Dermis microvascular lymphatic vessel endothelial cell (primary cell): ENCODE measurements at regions not wholly inside any gene's neighbourhood (a gene's known extent, or its start where the extent isn't known, plus 50 kb on each side); places are given as distances from the start of the nearest gene placed in this dataset.

Experiments
- DNase-seq, 2 donors: peaks; one replicate each; pipeline versions ENCODE4 v3.0.0 to v3.0.0-alpha.2; 2010; ENCODE audit warnings: low read depth in 2 of 2

- DNase-seq = no peak
Observed at GRCh38 chr10:65818990-65819389, 1106.8 kb upstream of the LRRTM3 start.

- no peak for DNase-seq
Observed at GRCh38 chr10:65827359-65827758, 1098.5 kb upstream of the LRRTM3 start.

- no peak for DNase-seq
Observed at GRCh38 chr10:65838811-65839210, 1087.0 kb upstream of the LRRTM3 start.

- no peak for DNase-seq
Observed at GRCh38 chr10:65843203-65843602, 1082.6 kb upstream of the LRRTM3 start.

- DNase-seq = no peak
Observed at GRCh38 chr10:65845916-65846315, 1079.9 kb upstream of the LRRTM3 start.

- no peak for DNase-seq
Observed at GRCh38 chr10:65846541-65846940, 1079.3 kb upstream of the LRRTM3 start.

GRCh38 chr10:65846949-65847348 lies 1078.9 kb upstream of the LRRTM3 start:
- no peak for DNase-seq

GRCh38 chr10:65847436-65848230 lies 1078.2 kb upstream of the LRRTM3 start:
- DNase-seq = no peak

GRCh38 chr10:65858841-65859240 lies 1067.0 kb upstream of the LRRTM3 start:
- no peak for DNase-seq

- no peak for DNase-seq
Observed at GRCh38 chr10:65861249-65861648, 1064.6 kb upstream of the LRRTM3 start.
